A549 (cell line): ENCODE measurements at regions not wholly inside any gene's neighbourhood (a gene's known extent, or its start where the extent isn't known, plus 50 kb on each side); places are given as distances from the start of the nearest gene placed in this dataset.

ENCODE experiments used
- CBX2 ChIP-seq: fragments of 200-600 bp; sonication (generic); IDR thresholded peaks from 2 replicates; pipeline ENCODE4 v1.6.1; 2016; ENCODE audit warnings: low read depth, mild to moderate bottlenecking, borderline replicate concordance
- CTCF ChIP-seq: fragments of >200 bp; sonication (Bioruptor Twin); formaldehyde crosslinking; IDR thresholded peaks from 3 replicates; pipeline ENCODE4 v1.5.1; 2016
- MAX ChIP-seq: IDR thresholded peaks from 2 replicates; pipeline ENCODE4 v1.6.1; 2012
- MYC ChIP-seq: IDR thresholded peaks from 2 replicates; pipeline ENCODE4 v1.6.1; 2012; ENCODE audit warnings: mild to moderate bottlenecking, inconsistent platforms, low read length, improper control_type of control experiment, borderline replicate concordance
- NPAS2 ChIP-seq: fragments of 250-450 bp; sonication (Bioruptor Pico); IDR thresholded peaks from 2 replicates; pipeline ENCODE4 v1.8.0; 2022; ENCODE audit warnings: mild to moderate bottlenecking, moderate library complexity, borderline replicate concordance
- PBX3 ChIP-seq: IDR thresholded peaks from 2 replicates; pipeline ENCODE4 v1.6.1; 2012
- POLR2A ChIP-seq: IDR thresholded peaks from 2 replicates; pipeline ENCODE4 v1.6.1; 2012; ENCODE audit warnings: mild to moderate bottlenecking, low read length
- RAD21 ChIP-seq, 2 experiments: fragments of >200 bp in 1 of 2; sonication (Bioruptor Twin) in 1 of 2; formaldehyde crosslinking in 1 of 2; IDR thresholded peaks in 1 of 2; conservative IDR thresholded peaks in 1 of 2; 2 replicates in 1 of 2; 3 replicates in 1 of 2; pipeline ENCODE4 v1.6.1; 2012 to 2018; ENCODE audit warnings: inconsistent platforms in 1 of 2
- RFX5 ChIP-seq: fragments of 450-650 bp; IDR thresholded peaks from 2 replicates; pipeline ENCODE4 v1.7.1; 2014; ENCODE audit warnings: antibody characterized with exemption, mild to moderate bottlenecking, moderate library complexity
- SMC3 ChIP-seq: fragments of >200 bp; sonication (Bioruptor Twin); formaldehyde crosslinking; IDR thresholded peaks from 3 replicates; pipeline ENCODE4 v1.6.1; 2018; ENCODE audit warnings: inconsistent platforms
- TP53 ChIP-seq: fragments of 250-450 bp; sonication (Bioruptor Pico); IDR thresholded peaks from 2 replicates; pipeline ENCODE4 v1.5.0; 2021; ENCODE audit warnings: mild to moderate bottlenecking, moderate library complexity

- TF ChIP-seq SMC3 (no peak), RAD21 (conservative IDR thresholded peaks at IDR 0.05 in 1 of 2, IDR thresholded peaks at IDR 0.05 in 1 of 2) (no peak), CTCF (no peak), PBX3 (no peak), TP53 (CRISPR knock-in tag) (no peak), MYC (no peak), CBX2 (no peak), RFX5 (no peak), MAX (no peak), NPAS2 (CRISPR knock-in tag) (no peak), POLR2A (no peak)
Measured at GRCh38 chr10:110372656-110373055, 67.9 kb upstream of the SMNDC1 start.
